ENCODE measurements at regions not wholly inside any gene's neighbourhood (a gene's known extent, or its start where the extent isn't known, plus 50 kb on each side); places are given as distances from the start of the nearest gene placed in this dataset.

- CTCF ChIA-PET (ENCODE audit: low intra/inter-chr PET ratio, low total read pairs), result no interaction called here
- Histone ChIP-seq H3K79me2 (ENCODE audit: insufficient read depth, low read length) (no peaks in the 10 kb centered on the region), H3K4me3 (replicated peaks in 1 of 3; ENCODE audit: insufficient read depth in 1 of 3, low read depth in 2 of 3, low read length in 3 of 3) (no peak overlapping the region), H3K9ac (ENCODE audit: insufficient read depth, low read depth, low read length) (no peak overlapping the region), H3K4me2 (ENCODE audit: low read depth, low read length) (no peak overlapping the region), H3K27me3 (ENCODE audit: control insufficient read depth in 1 of 2, insufficient read depth in 2 of 2, low read length in 2 of 2) (no peaks in the 10 kb centered on the region), H3K36me3 (replicated peaks in 1 of 2; ENCODE audit: control insufficient read depth in 1 of 2, insufficient read depth in 2 of 2, low read length in 2 of 2) (no peaks in the 10 kb centered on the region), H4K20me1 (ENCODE audit: insufficient read depth, low read length) (no peaks in the 10 kb centered on the region), H2AFZ (ENCODE audit: low read length) (no peak overlapping the region), H3K27ac (ENCODE audit: extremely low read length, insufficient read depth, low read length) (no peak overlapping the region), H3K9me3 (ENCODE audit: low read length) (no peaks in the 10 kb centered on the region), H3K4me1 (ENCODE audit: insufficient read depth, low read length) (no peaks in the 10 kb centered on the region)
- no TSS peak for BruUV-seq (replicated peaks)
- in situ Hi-C loops (cut with HindIII; ENCODE audit: extremely low pct_ligation_motif_present, low pct_unique_long_range_greater_than_20kb), result no loop called here
- DNase-seq (ENCODE audit: low spot score) (no peak), FAIRE-seq (no peak), ATAC-seq (no peak)
- 48% methylated on average over 4 of the region's 4 CpGs for WGBS (ENCODE audit: low lambda C conversion rate)
- POLR2A ChIA-PET, result no interaction called here
- no peak for TF ChIP-seq XBP1 (CRISPR knock-in tag; IDR thresholded peaks at IDR 0.05)
- TF ChIP-seq, protein P1, sequence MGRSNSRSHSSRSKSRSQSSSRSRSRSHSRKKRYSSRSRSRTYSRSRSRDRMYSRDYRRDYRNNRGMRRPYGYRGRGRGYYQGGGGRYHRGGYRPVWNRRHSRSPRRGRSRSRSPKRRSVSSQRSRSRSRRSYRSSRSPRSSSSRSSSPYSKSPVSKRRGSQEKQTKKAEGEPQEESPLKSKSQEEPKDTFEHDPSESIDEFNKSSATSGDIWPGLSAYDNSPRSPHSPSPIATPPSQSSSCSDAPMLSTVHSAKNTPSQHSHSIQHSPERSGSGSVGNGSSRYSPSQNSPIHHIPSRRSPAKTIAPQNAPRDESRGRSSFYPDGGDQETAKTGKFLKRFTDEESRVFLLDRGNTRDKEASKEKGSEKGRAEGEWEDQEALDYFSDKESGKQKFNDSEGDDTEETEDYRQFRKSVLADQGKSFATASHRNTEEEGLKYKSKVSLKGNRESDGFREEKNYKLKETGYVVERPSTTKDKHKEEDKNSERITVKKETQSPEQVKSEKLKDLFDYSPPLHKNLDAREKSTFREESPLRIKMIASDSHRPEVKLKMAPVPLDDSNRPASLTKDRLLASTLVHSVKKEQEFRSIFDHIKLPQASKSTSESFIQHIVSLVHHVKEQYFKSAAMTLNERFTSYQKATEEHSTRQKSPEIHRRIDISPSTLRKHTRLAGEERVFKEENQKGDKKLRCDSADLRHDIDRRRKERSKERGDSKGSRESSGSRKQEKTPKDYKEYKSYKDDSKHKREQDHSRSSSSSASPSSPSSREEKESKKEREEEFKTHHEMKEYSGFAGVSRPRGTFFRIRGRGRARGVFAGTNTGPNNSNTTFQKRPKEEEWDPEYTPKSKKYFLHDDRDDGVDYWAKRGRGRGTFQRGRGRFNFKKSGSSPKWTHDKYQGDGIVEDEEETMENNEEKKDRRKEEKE (IDR thresholded peaks at IDR 0.05), result no peak
- TF ChIP-seq PRDM15 (CRISPR knock-in tag; IDR thresholded peaks at IDR 0.05), result no peak
- no peak for TF ChIP-seq SMAD1 (CRISPR knock-in tag; IDR thresholded peaks at IDR 0.05; ENCODE audit: borderline replicate concordance, low read depth)
- no peak for TF ChIP-seq CENPT (CRISPR knock-in tag; IDR thresholded peaks at IDR 0.05; ENCODE audit: low read depth)
- TF ChIP-seq ZC3H4 (CRISPR knock-in tag; IDR thresholded peaks at IDR 0.05; ENCODE audit: borderline replicate concordance), result no peak
- no peak for TF ChIP-seq ZNF781 (CRISPR knock-in tag; IDR thresholded peaks at IDR 0.05; ENCODE audit: borderline replicate concordance, not compliant biosample characterization)
- intact Hi-C loops (cut with micrococcal nuclease; ENCODE audit: unreplicated experiment), result no loop called here
Measured at GRCh38 chr12:74892057-74892633, 317.5 kb downstream of the KCNC2 start.

All from HepG2 (cell line).